H9 (cell line): ENCODE measurements at regions not wholly inside any gene's neighbourhood (a gene's known extent, or its start where the extent isn't known, plus 50 kb on each side); places are given as distances from the start of the nearest gene placed in this dataset.

Experiments used
- DNase-seq: peaks from one replicate; pipeline ENCODE4 v3.0.0-alpha.2; 2017
- H2AFZ ChIP-seq: one replicate; pipeline ENCODE4 v1.6.1; 2013; ENCODE audit warnings: mild to moderate bottlenecking, low read length, control low read depth, moderate library complexity
- H2AK5ac ChIP-seq: 2 replicates; pipeline ENCODE4 v1.6.1; 2013; ENCODE audit warnings: low read length, control low read depth, mixed read lengths; ENCODE audit not compliant: insufficient read length
- H2BK120ac ChIP-seq: one replicate; pipeline ENCODE4 v1.6.1; 2013; ENCODE audit warnings: low read depth, mild to moderate bottlenecking, low read length, control low read depth, inconsistent platforms; ENCODE audit not compliant: poor library complexity, severe bottlenecking
- H2BK12ac ChIP-seq: 2 replicates; pipeline ENCODE4 v1.6.1; 2013; ENCODE audit warnings: low read length, control low read depth, mixed read lengths, low read depth; ENCODE audit not compliant: insufficient read length
- H2BK15ac ChIP-seq: 2 replicates; pipeline ENCODE4 v1.6.1; 2013; ENCODE audit warnings: low read depth, low read length, control low read depth
- H2BK20ac ChIP-seq: one replicate; pipeline ENCODE4 v1.6.1; 2013; ENCODE audit warnings: low read depth, mild to moderate bottlenecking, low read length, control low read depth, inconsistent platforms; ENCODE audit not compliant: poor library complexity, severe bottlenecking
- H2BK5ac ChIP-seq: 2 replicates; pipeline ENCODE4 v1.6.1; 2013; ENCODE audit warnings: low read length, control low read depth, mixed read lengths; ENCODE audit not compliant: insufficient read length
- H3K14ac ChIP-seq: 2 replicates; pipeline ENCODE4 v1.6.1; 2013; ENCODE audit warnings: low read length, control low read depth; ENCODE audit not compliant: insufficient read depth
- H3K18ac ChIP-seq: 2 replicates; pipeline ENCODE4 v1.6.1; 2013; ENCODE audit warnings: low read depth, mild to moderate bottlenecking, mixed read lengths, low read length, control low read depth; ENCODE audit not compliant: insufficient read length
- H3K23ac ChIP-seq: 2 replicates; pipeline ENCODE4 v1.6.1; 2013; ENCODE audit warnings: low read length, control low read depth, mixed read lengths, low read depth; ENCODE audit not compliant: insufficient read length
- H3K23me2 ChIP-seq: 2 replicates; pipeline ENCODE4 v1.6.1; 2013; ENCODE audit warnings: low read depth, mild to moderate bottlenecking, mixed read lengths, low read length, control low read depth; ENCODE audit not compliant: insufficient read length, poor library complexity, severe bottlenecking
- H3K27ac ChIP-seq: 2 replicates; pipeline ENCODE4 v1.5.1; 2013; ENCODE audit warnings: low read length, control low read depth, mixed read lengths, low read depth; ENCODE audit not compliant: insufficient read length
- H3K27me3 ChIP-seq: 2 replicates; pipeline ENCODE4 v1.6.1; 2013; ENCODE audit warnings: low read length, control low read depth, inconsistent platforms; ENCODE audit not compliant: insufficient read depth
- H3K4ac ChIP-seq: 2 replicates; pipeline ENCODE4 v1.6.1; 2013; ENCODE audit warnings: low read depth, mild to moderate bottlenecking, control low read depth, inconsistent platforms, low read length, moderate library complexity
- H3K4me1 ChIP-seq: 2 replicates; pipeline ENCODE4 v1.6.1; 2013; ENCODE audit warnings: low read length, control low read depth, inconsistent platforms; ENCODE audit not compliant: insufficient read depth
- H3K4me2 ChIP-seq: 2 replicates; pipeline ENCODE4 v1.6.1; 2013; ENCODE audit warnings: low read length, control low read depth, mixed read lengths; ENCODE audit not compliant: insufficient read length, insufficient read depth
- H3K56ac ChIP-seq: 2 replicates; pipeline ENCODE4 v1.6.1; 2013; ENCODE audit warnings: low read depth, mild to moderate bottlenecking, mixed read lengths, low read length, control low read depth; ENCODE audit not compliant: insufficient read length
- H3K79me1 ChIP-seq: 2 replicates; pipeline ENCODE4 v1.6.1; 2013; ENCODE audit warnings: low read depth, mild to moderate bottlenecking, moderate library complexity, low read length, control low read depth, inconsistent platforms; ENCODE audit not compliant: insufficient read depth, poor library complexity, severe bottlenecking
- H3K79me2 ChIP-seq: 2 replicates; pipeline ENCODE4 v1.6.1; 2013; ENCODE audit warnings: low read length, control low read depth, inconsistent platforms; ENCODE audit not compliant: insufficient read depth
- H3K9ac ChIP-seq: 2 replicates; pipeline ENCODE4 v1.6.1; 2013; ENCODE audit warnings: low read length, control low read depth, mixed read lengths; ENCODE audit not compliant: insufficient read length; ENCODE audit errors: extremely low read depth
- H3K9me3 ChIP-seq: one replicate; pipeline ENCODE4 v1.6.1; 2013; ENCODE audit warnings: low read depth, low read length, inconsistent platforms; ENCODE audit not compliant: control insufficient read depth
- H3T11ph ChIP-seq: one replicate; pipeline ENCODE4 v1.6.1; 2013; ENCODE audit warnings: mild to moderate bottlenecking, low read length, control low read depth, inconsistent platforms
- H4K20me1 ChIP-seq: one replicate; pipeline ENCODE4 v1.6.1; 2013; ENCODE audit not compliant: control insufficient read depth, insufficient read length, insufficient read depth
- H4K5ac ChIP-seq: 2 replicates; pipeline ENCODE4 v1.6.1; 2013; ENCODE audit warnings: low read depth, mild to moderate bottlenecking, mixed read lengths, low read length, control low read depth; ENCODE audit not compliant: insufficient read length
- H4K8ac ChIP-seq: replicated peaks from 2 replicates; pipeline ENCODE4 v1.6.1; 2013; ENCODE audit warnings: low read length, control low read depth, mixed read lengths, low read depth; ENCODE audit not compliant: insufficient read length
- H4K91ac ChIP-seq: 2 replicates; pipeline ENCODE4 v1.6.1; 2013; ENCODE audit warnings: low read depth, mild to moderate bottlenecking, moderate library complexity, mixed read lengths, low read length, control low read depth; ENCODE audit not compliant: insufficient read length
- H3K27ac Mint-ChIP-seq, 3 experiments: 2 replicates in 2 of 3; 3 replicates in 1 of 3; pipeline ENCODE4 v1.8.0; 2020 to 2021; ENCODE audit warnings: mixed read lengths in 3 of 3, mild to moderate bottlenecking in 1 of 3, moderate library complexity in 1 of 3
- H3K27me3 Mint-ChIP-seq: 2 replicates; pipeline ENCODE4 v1.8.0; 2021; ENCODE audit warnings: low read depth, mild to moderate bottlenecking, moderate library complexity, mixed read lengths
- H3K36me3 Mint-ChIP-seq, 3 experiments: 2 replicates in 2 of 3; 3 replicates in 1 of 3; pipeline ENCODE4 v1.8.0; 2020 to 2021; ENCODE audit warnings: low read depth in 3 of 3, mixed read lengths in 3 of 3; ENCODE audit not compliant: insufficient read depth in 1 of 3
- H3K4me1 Mint-ChIP-seq, 2 experiments: 2 replicates each; pipeline ENCODE4 v1.8.0; 2020; ENCODE audit warnings: mixed read lengths in 2 of 2
- H3K4me3 Mint-ChIP-seq, 2 experiments: 2 replicates in 1 of 2; 3 replicates in 1 of 2; pipeline ENCODE4 v1.8.0; 2020 to 2021; ENCODE audit warnings: mild to moderate bottlenecking in 2 of 2, mixed read lengths in 2 of 2, moderate library complexity in 1 of 2
- H3K9me3 Mint-ChIP-seq, 2 experiments: 2 replicates in 1 of 2; 3 replicates in 1 of 2; pipeline ENCODE4 v1.8.0; 2020; ENCODE audit warnings: mild to moderate bottlenecking in 2 of 2, mixed read lengths in 2 of 2, moderate library complexity in 1 of 2
- CTCF ChIP-seq: fragments of 200-600 bp; sonication (generic); conservative IDR thresholded peaks from 3 replicates; pipeline ENCODE4 v1.8.0; 2021; ENCODE audit warnings: antibody characterized with exemption, mild to moderate bottlenecking

- peaks cover under 1 to 5% of the 10 kb centered on the region in 2 experiments; a peak in 3 of 4 replicates for H3K4me1 Mint-ChIP-seq
- TF ChIP-seq CTCF: no peak
- H3K79me1 ChIP-seq: no peaks in the 10 kb centered on the region
- no peak overlapping the region for H2AK5ac ChIP-seq
- DNase-seq: no peak
- no peaks in the 10 kb centered on the region for H3K9me3 ChIP-seq
- H3K4ac ChIP-seq: no peak overlapping the region
- H3K9me3 Mint-ChIP-seq: peaks cover 42 to 47% of the 10 kb centered on the region in 2 experiments
- no peak overlapping the region for H2AFZ ChIP-seq
- no peak overlapping the region for H3K23ac ChIP-seq
- no peak overlapping the region for H2BK20ac ChIP-seq
- H3K27me3 ChIP-seq: no peaks in the 10 kb centered on the region
- no peak overlapping the region for H3K4me3 Mint-ChIP-seq
- peaks cover 23 to 42% (median 37%) of the 10 kb centered on the region in 3 experiments for H3K36me3 Mint-ChIP-seq
- H3K56ac ChIP-seq: no peak overlapping the region
- no peak overlapping the region for H2BK120ac ChIP-seq
- H3K14ac ChIP-seq: no peak overlapping the region
- no peaks in the 10 kb centered on the region for H3K79me2 ChIP-seq
- H4K91ac ChIP-seq: no peak overlapping the region
- H2BK15ac ChIP-seq: no peak overlapping the region
- no peak overlapping the region for H2BK12ac ChIP-seq
- H3K27ac Mint-ChIP-seq: no peak overlapping the region
- no peaks in the 10 kb centered on the region for H4K20me1 ChIP-seq
- no peak overlapping the region for H3K18ac ChIP-seq
- no peaks in the 10 kb centered on the region for H3K23me2 ChIP-seq
- no peaks in the 10 kb centered on the region for H3K27me3 Mint-ChIP-seq
- no peaks in the 10 kb centered on the region for H3K4me1 ChIP-seq
- no peak overlapping the region for H3K9ac ChIP-seq
- H3T11ph ChIP-seq: no peak overlapping the region
- no peak overlapping the region for H3K4me2 ChIP-seq
- no peak overlapping the region for H4K5ac ChIP-seq
- H2BK5ac ChIP-seq: no peak overlapping the region
- no peak overlapping the region for H3K27ac ChIP-seq
- no peak overlapping the region for H4K8ac ChIP-seq
These were observed 490.2 kb downstream of the PRR16 start for GRCh38 chr5:120954255-120954654.
